Memory B cell (primary cell): ENCODE measurements at regions not wholly inside any gene's neighbourhood (a gene's known extent, or its start where the extent isn't known, plus 50 kb on each side); places are given as distances from the start of the nearest gene placed in this dataset.

Experiments used
- ATAC-seq: fragments of 150-1000 bp; cut with Tn5 transposase; 2 replicates; pipeline ENCODE4 v1.10.0; 2021; ENCODE audit warnings: low read depth, mild to moderate bottlenecking, moderate library complexity
- DNase-seq, 2 donors: peaks; one replicate each; pipeline ENCODE4 v3.0.0; 2022; ENCODE audit warnings: low spot score in 2 of 2
- H3K27ac Mint-ChIP-seq: one replicate; pipeline ENCODE4 v1.8.0; 2022; ENCODE audit warnings: mild to moderate bottlenecking, moderate library complexity, mixed read lengths
- H3K27me3 Mint-ChIP-seq: one replicate; pipeline ENCODE4 v1.8.0; 2022; ENCODE audit warnings: mixed read lengths
- H3K36me3 Mint-ChIP-seq: one replicate; pipeline ENCODE4 v1.8.0; 2022; ENCODE audit warnings: mild to moderate bottlenecking, mixed read lengths
- H3K4me1 Mint-ChIP-seq: one replicate; pipeline ENCODE4 v1.8.0; 2022; ENCODE audit warnings: mixed read lengths
- H3K4me3 Mint-ChIP-seq: one replicate; pipeline ENCODE4 v1.8.0; 2022; ENCODE audit warnings: mild to moderate bottlenecking, moderate library complexity, mixed read lengths
- H3K9me3 Mint-ChIP-seq: one replicate; pipeline ENCODE4 v1.8.0; 2022; ENCODE audit warnings: mixed read lengths

GRCh38 chr21:16291296-16291695, 561.5 kb downstream of the USP25 start:
- Mint-ChIP-seq H3K36me3 (no peaks in the 10 kb centered on the region), H3K4me3 (no peak overlapping the region), H3K27ac (no peak overlapping the region), H3K9me3 (no peaks in the 10 kb centered on the region), H3K4me1 (no peaks in the 10 kb centered on the region), H3K27me3 (no peaks in the 10 kb centered on the region)
- DNase-seq (no peak), ATAC-seq (no peak)

DNA sequence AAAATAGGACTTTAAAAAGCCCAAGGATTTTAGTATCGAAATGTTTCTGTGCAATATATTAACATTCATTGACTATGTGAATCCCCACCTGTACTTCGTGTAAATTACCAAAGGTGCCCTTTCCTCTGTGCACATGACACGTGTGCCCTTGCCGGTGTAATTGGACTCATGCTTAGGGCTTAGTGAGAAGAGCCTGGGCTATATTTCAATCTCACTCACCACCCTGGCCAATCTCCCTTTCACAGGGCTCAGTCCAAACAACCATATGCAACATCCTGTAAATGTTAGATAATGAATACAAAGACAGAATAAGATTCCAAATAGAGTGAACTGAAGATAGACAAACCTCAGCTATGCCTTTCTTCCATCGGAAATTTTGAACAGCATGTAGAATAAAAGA, 564.3 kb downstream of the USP25 start:
- H3K27ac Mint-ChIP-seq: no peak overlapping the region
- peaks cover 2% of the 10 kb centered on the region for H3K9me3 Mint-ChIP-seq
- no peaks in the 10 kb centered on the region for H3K4me1 Mint-ChIP-seq
- DNase-seq: no peak
- no peaks in the 10 kb centered on the region for H3K36me3 Mint-ChIP-seq
- ATAC-seq: no peak
- no peaks in the 10 kb centered on the region for H3K27me3 Mint-ChIP-seq
- H3K4me3 Mint-ChIP-seq: no peak overlapping the region

GRCh38 chr21:16302851-16303282, 573.1 kb downstream of the USP25 start:
- ATAC-seq: no peak

DNA sequence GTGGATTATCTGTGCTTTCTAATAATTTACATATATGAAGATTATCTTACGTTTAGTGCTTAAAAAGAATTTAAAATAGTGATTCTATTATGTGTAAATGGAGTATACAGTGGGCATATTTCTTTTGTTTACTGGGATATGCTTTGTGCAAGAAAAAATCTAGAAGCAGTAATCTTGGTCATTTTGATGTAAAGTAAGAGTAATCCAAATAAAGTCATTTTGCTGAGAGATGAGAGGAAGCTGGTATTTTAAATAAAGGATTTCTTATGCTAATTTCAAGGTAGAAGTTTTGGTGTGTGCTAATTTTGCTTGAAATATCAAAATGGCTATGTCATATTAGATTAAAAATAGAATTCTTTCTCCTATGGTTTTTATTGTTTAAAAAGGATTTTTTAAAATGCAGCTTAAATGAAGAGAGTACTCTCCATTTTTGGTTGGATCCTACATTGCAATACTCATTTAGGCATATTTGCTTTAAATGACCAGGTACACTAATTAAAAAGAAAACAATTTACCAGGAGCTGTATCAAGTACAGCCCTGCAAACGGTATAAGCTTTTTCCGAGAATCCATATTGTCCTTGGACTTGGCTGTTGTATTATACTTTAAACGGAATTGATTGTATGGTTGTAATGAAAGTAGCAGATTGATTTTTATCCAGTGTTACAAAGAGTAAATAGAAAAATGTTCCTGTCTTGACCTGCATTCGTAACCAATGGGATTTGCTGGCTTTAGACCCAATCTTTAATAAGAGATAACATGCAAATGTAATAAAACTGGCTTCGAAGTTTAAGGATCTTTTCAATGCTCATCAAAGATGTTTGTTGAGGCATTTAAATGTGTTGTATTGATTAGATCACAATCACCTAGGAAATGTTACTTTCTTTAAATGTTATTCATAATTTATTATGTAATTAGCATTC, 574.7 kb downstream of the USP25 start:
- no peak for DNase-seq
- no peaks in the 10 kb centered on the region for H3K4me1 Mint-ChIP-seq

More at GRCh38 chr21:16302851-16303282, 573.1 kb downstream of the USP25 start:
- Mint-ChIP-seq H3K27me3 (no peaks in the 10 kb centered on the region), H3K4me1 (no peaks in the 10 kb centered on the region), H3K27ac (no peak overlapping the region), H3K36me3 (no peaks in the 10 kb centered on the region), H3K4me3 (no peak overlapping the region), H3K9me3 (no peaks in the 10 kb centered on the region)
- DNase-seq: no peak

DNA sequence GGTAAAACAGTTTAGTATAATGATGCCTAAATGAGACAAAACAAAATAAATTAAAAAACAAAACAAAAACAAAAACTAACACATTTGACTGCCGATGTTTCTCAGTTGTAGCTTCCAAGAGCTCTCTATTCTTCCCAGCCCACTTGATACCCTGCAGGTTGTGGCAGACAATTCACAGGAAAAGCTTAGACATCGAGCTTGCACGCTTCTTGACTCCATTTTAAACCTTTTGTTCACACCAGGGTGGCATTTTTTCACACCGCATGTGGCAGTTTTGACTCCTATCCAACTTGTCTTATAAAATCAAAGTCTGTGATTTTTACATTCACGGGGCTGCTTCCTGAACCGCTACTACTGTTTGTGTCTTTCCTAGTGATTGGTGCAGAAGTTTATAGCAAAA, 575.9 kb downstream of the USP25 start:
- Mint-ChIP-seq H3K36me3 (no peaks in the 10 kb centered on the region), H3K27me3 (no peaks in the 10 kb centered on the region), H3K4me3 (no peak overlapping the region), H3K4me1 (no peaks in the 10 kb centered on the region), H3K27ac (no peak overlapping the region), H3K9me3 (no peaks in the 10 kb centered on the region)
- no peak for ATAC-seq
- DNase-seq: no peak

More for the DNA sequence above, 574.7 kb downstream of the USP25 start:
- no peaks in the 10 kb centered on the region for H3K36me3 Mint-ChIP-seq
- no peaks in the 10 kb centered on the region for H3K9me3 Mint-ChIP-seq
- no peak overlapping the region for H3K4me3 Mint-ChIP-seq
- H3K27ac Mint-ChIP-seq: no peak overlapping the region
- H3K27me3 Mint-ChIP-seq: no peaks in the 10 kb centered on the region
- ATAC-seq: no peak

GRCh38 chr21:16307256-16307655, 577.5 kb downstream of the USP25 start:
- H3K36me3 Mint-ChIP-seq: no peaks in the 10 kb centered on the region
- no peak overlapping the region for H3K27ac Mint-ChIP-seq
- no peak overlapping the region for H3K4me3 Mint-ChIP-seq
- H3K27me3 Mint-ChIP-seq: no peaks in the 10 kb centered on the region
- no peak for DNase-seq
- no peaks in the 10 kb centered on the region for H3K4me1 Mint-ChIP-seq
- ATAC-seq: no peak
- H3K9me3 Mint-ChIP-seq: no peaks in the 10 kb centered on the region

- Mint-ChIP-seq H3K4me3 (no peak overlapping the region), H3K36me3 (no peaks in the 10 kb centered on the region), H3K27ac (no peak overlapping the region), H3K9me3 (no peaks in the 10 kb centered on the region), H3K27me3 (no peaks in the 10 kb centered on the region), H3K4me1 (no peaks in the 10 kb centered on the region)
- no peak for DNase-seq
- no peak for ATAC-seq
Measured at GRCh38 chr21:16308269-16308668, 578.5 kb downstream of the USP25 start.

DNA sequence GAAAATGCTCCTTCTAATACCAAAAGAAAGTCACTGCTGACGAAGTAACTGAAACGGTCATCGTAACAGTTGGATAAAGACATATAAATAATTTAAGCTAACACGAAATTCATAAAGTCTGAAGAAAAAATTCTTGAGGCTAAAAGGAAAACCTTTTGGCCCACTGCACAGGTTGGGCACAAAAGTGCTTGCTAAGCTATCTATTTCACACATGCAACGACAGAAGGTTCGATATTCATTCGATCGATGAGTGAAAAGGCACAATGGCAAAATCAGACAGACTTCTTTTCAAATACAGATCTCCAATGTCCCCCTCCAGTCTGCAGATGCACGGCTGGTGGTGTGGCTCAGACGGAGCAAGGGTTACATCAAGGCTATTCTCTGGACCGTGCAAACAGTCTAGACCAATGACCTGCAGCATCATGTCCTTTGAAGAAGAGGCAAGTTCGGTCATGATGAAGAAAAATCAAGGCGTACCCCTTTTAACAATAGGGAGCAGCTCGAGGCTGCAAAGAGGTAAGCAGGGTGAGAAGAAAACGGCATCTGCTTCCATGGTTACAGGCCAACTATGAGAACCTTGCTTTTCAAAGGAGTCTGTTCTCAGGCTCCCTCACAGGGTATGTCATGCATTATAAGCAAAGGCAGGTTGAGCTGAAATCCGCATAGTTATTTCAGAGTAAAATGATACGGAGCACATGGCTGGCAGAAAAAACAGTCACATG, 579.6 kb downstream of the USP25 start:
- no peaks in the 10 kb centered on the region for H3K36me3 Mint-ChIP-seq
- H3K27me3 Mint-ChIP-seq: no peaks in the 10 kb centered on the region
- ATAC-seq: no peak
- DNase-seq: no peak
- H3K27ac Mint-ChIP-seq: no peak overlapping the region
- no peaks in the 10 kb centered on the region for H3K4me1 Mint-ChIP-seq
- H3K4me3 Mint-ChIP-seq: no peak overlapping the region
- H3K9me3 Mint-ChIP-seq: no peaks in the 10 kb centered on the region

GRCh38 chr21:16310176-16310575, 580.4 kb downstream of the USP25 start:
- no peaks in the 10 kb centered on the region for H3K9me3 Mint-ChIP-seq
- H3K4me3 Mint-ChIP-seq: no peak overlapping the region
- ATAC-seq (no peak), DNase-seq (no peak)
- H3K4me1 Mint-ChIP-seq: no peaks in the 10 kb centered on the region
- no peak overlapping the region for H3K27ac Mint-ChIP-seq
- no peaks in the 10 kb centered on the region for H3K36me3 Mint-ChIP-seq
- H3K27me3 Mint-ChIP-seq: no peaks in the 10 kb centered on the region

DNA sequence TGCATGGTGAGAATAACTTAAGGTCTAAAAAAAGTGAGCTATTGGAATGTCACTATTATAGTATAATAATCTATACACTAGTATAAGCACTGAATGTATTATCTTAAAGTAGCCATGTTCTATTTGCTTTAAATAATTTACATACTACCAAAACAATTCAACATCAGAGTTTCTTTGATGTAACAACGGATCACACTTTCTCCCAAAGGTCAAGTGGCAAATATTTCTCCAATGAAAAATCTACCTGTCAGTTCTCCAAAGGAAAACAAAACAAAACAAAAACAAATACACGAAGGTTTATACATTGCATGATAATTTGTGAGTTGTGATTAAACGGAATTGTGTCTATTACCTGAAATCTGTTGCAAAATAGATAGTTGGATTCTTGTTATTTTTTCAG, 581.4 kb downstream of the USP25 start:
- Mint-ChIP-seq H3K9me3 (no peaks in the 10 kb centered on the region), H3K27ac (no peak overlapping the region), H3K4me3 (no peak overlapping the region), H3K4me1 (no peaks in the 10 kb centered on the region), H3K36me3 (no peaks in the 10 kb centered on the region), H3K27me3 (no peaks in the 10 kb centered on the region)
- no peak for ATAC-seq
- no peak for DNase-seq

GRCh38 chr21:16312321-16312720, 582.5 kb downstream of the USP25 start:
- DNase-seq: no peak
- no peak for ATAC-seq
- no peaks in the 10 kb centered on the region for H3K36me3 Mint-ChIP-seq
- H3K4me3 Mint-ChIP-seq: no peak overlapping the region
- H3K4me1 Mint-ChIP-seq: no peaks in the 10 kb centered on the region
- H3K27me3 Mint-ChIP-seq: no peaks in the 10 kb centered on the region
- H3K27ac Mint-ChIP-seq: no peak overlapping the region
- no peaks in the 10 kb centered on the region for H3K9me3 Mint-ChIP-seq

- H3K4me1 Mint-ChIP-seq: no peaks in the 10 kb centered on the region
- no peak overlapping the region for H3K27ac Mint-ChIP-seq
- peaks cover 2% of the 10 kb centered on the region for H3K27me3 Mint-ChIP-seq
- DNase-seq (no peak), ATAC-seq (no peak)
- H3K36me3 Mint-ChIP-seq: no peaks in the 10 kb centered on the region
- no peaks in the 10 kb centered on the region for H3K9me3 Mint-ChIP-seq
- no peak overlapping the region for H3K4me3 Mint-ChIP-seq
Measured at GRCh38 chr21:16315223-16315622, 585.4 kb downstream of the USP25 start.

GRCh38 chr21:16318651-16319300, 589.0 kb downstream of the USP25 start:
- Mint-ChIP-seq H3K36me3 (no peaks in the 10 kb centered on the region), H3K4me1 (no peaks in the 10 kb centered on the region), H3K27me3 (peaks cover 2% of the 10 kb centered on the region), H3K27ac (no peak overlapping the region), H3K4me3 (no peak overlapping the region), H3K9me3 (no peaks in the 10 kb centered on the region)
- DNase-seq: no peak
- ATAC-seq: no peak

DNA sequence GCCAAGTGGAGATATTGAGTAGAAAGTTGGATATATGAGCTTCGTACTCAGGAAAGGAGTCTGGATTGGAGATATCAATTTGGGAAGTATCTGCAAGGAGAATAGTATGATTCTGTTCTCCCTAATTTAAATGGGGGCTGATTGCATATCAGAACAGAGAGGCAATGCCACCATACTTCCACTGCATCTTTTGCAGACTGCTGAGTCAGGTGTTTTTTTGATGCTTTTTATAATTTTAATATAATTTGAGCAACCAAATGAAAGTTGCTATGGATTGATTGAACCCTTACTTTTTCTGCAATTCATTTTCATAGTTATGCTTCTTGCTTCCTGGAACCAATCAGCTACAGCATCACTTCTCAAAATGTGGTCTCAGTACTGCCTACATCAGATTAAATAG, 590.3 kb downstream of the USP25 start:
- H3K27me3 Mint-ChIP-seq: peaks cover 2% of the 10 kb centered on the region
- DNase-seq: no peak
- H3K4me1 Mint-ChIP-seq: no peaks in the 10 kb centered on the region
- no peak for ATAC-seq
- no peak overlapping the region for H3K4me3 Mint-ChIP-seq
- no peak overlapping the region for H3K27ac Mint-ChIP-seq
- no peaks in the 10 kb centered on the region for H3K9me3 Mint-ChIP-seq
- no peaks in the 10 kb centered on the region for H3K36me3 Mint-ChIP-seq
